Ovary (tissue), 3 donors: ENCODE measurements at regions not wholly inside any gene's neighbourhood (a gene's known extent, or its start where the extent isn't known, plus 50 kb on each side); places are given as distances from the start of the nearest gene placed in this dataset.
"Not testable (repeated sequence)": the region's sequence is repeated elsewhere in the genome, so short reads cannot be mapped to it uniquely, and the experiment has no call there.

ENCODE experiments used
- EP300 ChIP-seq: sonication (generic); formaldehyde crosslinking; IDR thresholded peaks from one replicate; pipeline ENCODE4 v1.6.1; 2017; ENCODE audit warnings: antibody characterized with exemption
- TF ChIP-seq, protein P1 (sequence below), 3 donors: fragments of 450-650 bp in 2 of 3; fragments of 200-600 bp in 1 of 3; IDR thresholded peaks; one replicate each; pipeline versions ENCODE4 v1.5.1 to v1.8.0; 2016 to 2022; ENCODE audit warnings: antibody characterized with exemption in 3 of 3, mild to moderate bottlenecking in 1 of 3
- donor health status: DM: no; HTN: no; CAD: no.

DNA sequence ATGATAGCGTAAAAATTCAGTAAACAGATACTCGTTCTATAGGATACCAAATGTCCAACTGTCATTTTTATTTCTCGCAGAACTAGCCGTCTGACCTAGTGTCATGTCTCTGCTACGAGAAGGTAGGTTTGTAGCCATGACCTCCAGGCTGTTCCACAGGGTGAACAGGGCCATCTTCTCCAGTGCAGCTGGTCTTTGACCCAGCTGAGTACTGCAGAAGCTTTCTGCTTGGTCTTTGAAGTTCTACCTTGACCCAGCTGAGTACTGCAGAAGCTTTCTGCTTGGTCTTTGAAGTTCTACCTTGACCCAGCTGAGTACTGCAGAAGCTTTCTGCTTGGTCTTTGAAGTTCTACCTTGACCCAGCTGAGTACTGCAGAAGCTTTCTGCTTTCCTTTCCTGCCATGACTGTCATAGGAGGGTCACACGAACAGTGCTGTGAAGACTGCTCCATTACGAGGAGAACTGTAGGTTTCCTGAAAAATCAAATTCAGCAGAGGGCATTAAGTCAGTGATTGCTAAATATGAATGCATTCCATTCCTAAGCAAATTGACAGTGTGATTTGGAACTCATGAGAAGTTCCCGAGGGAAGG, 532.8 kb upstream of the NRP1 start:
- TF ChIP-seq, protein P1, sequence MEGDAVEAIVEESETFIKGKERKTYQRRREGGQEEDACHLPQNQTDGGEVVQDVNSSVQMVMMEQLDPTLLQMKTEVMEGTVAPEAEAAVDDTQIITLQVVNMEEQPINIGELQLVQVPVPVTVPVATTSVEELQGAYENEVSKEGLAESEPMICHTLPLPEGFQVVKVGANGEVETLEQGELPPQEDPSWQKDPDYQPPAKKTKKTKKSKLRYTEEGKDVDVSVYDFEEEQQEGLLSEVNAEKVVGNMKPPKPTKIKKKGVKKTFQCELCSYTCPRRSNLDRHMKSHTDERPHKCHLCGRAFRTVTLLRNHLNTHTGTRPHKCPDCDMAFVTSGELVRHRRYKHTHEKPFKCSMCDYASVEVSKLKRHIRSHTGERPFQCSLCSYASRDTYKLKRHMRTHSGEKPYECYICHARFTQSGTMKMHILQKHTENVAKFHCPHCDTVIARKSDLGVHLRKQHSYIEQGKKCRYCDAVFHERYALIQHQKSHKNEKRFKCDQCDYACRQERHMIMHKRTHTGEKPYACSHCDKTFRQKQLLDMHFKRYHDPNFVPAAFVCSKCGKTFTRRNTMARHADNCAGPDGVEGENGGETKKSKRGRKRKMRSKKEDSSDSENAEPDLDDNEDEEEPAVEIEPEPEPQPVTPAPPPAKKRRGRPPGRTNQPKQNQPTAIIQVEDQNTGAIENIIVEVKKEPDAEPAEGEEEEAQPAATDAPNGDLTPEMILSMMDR (IDR thresholded peaks at IDR 0.05) = not testable (repeated sequence)
- not testable (repeated sequence) for TF ChIP-seq EP300
